AG04450 (cell line): ENCODE measurements at regions not wholly inside any gene's neighbourhood (a gene's known extent, or its start where the extent isn't known, plus 50 kb on each side); places are given as distances from the start of the nearest gene placed in this dataset.

Source experiments
- CTCF ChIA-PET: fragments of 300-600, 350-600 bp; formaldehyde crosslinking; extraction: SDS; loops from one replicate; lab custom pipeline; 2022; ENCODE audit warnings: antibody characterized with exemption, inconsistent platforms; lab: Charles Lee
- POLR2A ChIA-PET: fragments of 350-600 bp; formaldehyde crosslinking; extraction: SDS; loops from one replicate; lab custom pipeline; 2021; ENCODE audit warnings: antibody characterized with exemption, inconsistent platforms; lab: Yijun Ruan, JAX
- DNase-seq: peaks from one replicate; pipeline ENCODE4 v3.0.0-alpha.2; 2011; ENCODE audit warnings: low read depth, low spot score
- H3K27ac ChIP-seq: one replicate; pipeline ENCODE4 v1.5.1; 2012; ENCODE audit warnings: low read depth, low read length, control low read depth
- H3K27me3 ChIP-seq: one replicate; pipeline ENCODE4 v1.6.0; 2012; ENCODE audit warnings: low read length; ENCODE audit not compliant: control insufficient read depth, insufficient read depth
- H3K4me3 ChIP-seq: 2 replicates; pipeline ENCODE4 v1.5.1; 2011; ENCODE audit warnings: mild to moderate bottlenecking, low read depth, low read length, control low read depth
- H3K9me3 ChIP-seq: 2 replicates; pipeline ENCODE4 v1.5.1; 2012; ENCODE audit warnings: low read length; ENCODE audit not compliant: control insufficient read depth, insufficient read depth
- CTCF ChIP-seq: IDR thresholded peaks from 2 replicates; pipeline ENCODE4 v1.5.1; 2011; ENCODE audit warnings: low read depth, low read length, control low read depth, inconsistent platforms

GRCh38 chr2:75360945-75361344 lies 161.6 kb upstream of the TACR1 start:
- ChIA-PET CTCF (no interaction called here), POLR2A (no interaction called here)
- no peak for DNase-seq
- Histone ChIP-seq H3K9me3 (no peaks in the 10 kb centered on the region), H3K4me3 (no peak overlapping the region), H3K27ac (no peak overlapping the region), H3K27me3 (no peaks in the 10 kb centered on the region)
- no peak for TF ChIP-seq CTCF

GRCh38 chr2:75356865-75357264 lies 157.5 kb upstream of the TACR1 start:
- H3K9me3 ChIP-seq, result no peaks in the 10 kb centered on the region
- H3K4me3 ChIP-seq, result no peak overlapping the region
- no peak overlapping the region for H3K27ac ChIP-seq
- POLR2A ChIA-PET, result no interaction called here
- CTCF ChIA-PET, result no interaction called here
- DNase-seq, result no peak
- TF ChIP-seq CTCF, result no peak
- H3K27me3 ChIP-seq, result no peaks in the 10 kb centered on the region

GRCh38 chr2:75353131-75353530 lies 153.8 kb upstream of the TACR1 start:
- no peaks in the 10 kb centered on the region for H3K27me3 ChIP-seq
- TF ChIP-seq CTCF, result no peak
- no peaks in the 10 kb centered on the region for H3K9me3 ChIP-seq
- ChIA-PET POLR2A (no interaction called here), CTCF (no interaction called here)
- no peak overlapping the region for H3K4me3 ChIP-seq
- no peak for DNase-seq
- H3K27ac ChIP-seq, result no peak overlapping the region

- no peaks in the 10 kb centered on the region for H3K27me3 ChIP-seq
- no peak overlapping the region for H3K27ac ChIP-seq
- CTCF ChIA-PET, result no interaction called here
- TF ChIP-seq CTCF, result no peak
- no peak for DNase-seq
- POLR2A ChIA-PET, result no interaction called here
- H3K4me3 ChIP-seq, result no peak overlapping the region
- no peaks in the 10 kb centered on the region for H3K9me3 ChIP-seq
Observed at GRCh38 chr2:75348307-75348706, 149.0 kb upstream of the TACR1 start.

- no peak overlapping the region for H3K27ac ChIP-seq
- ChIA-PET CTCF (interaction anchor here (2.1 kb wide), 1 partner anchor 144 kb away, joined by 6 read pairs; the partner anchor contains the start of gene TACR1), POLR2A (no interaction called here)
- no peak for TF ChIP-seq CTCF
- DNase-seq, result no peak
- H3K27me3 ChIP-seq, result no peaks in the 10 kb centered on the region
- H3K9me3 ChIP-seq, result no peaks in the 10 kb centered on the region
- no peak overlapping the region for H3K4me3 ChIP-seq
Observed at GRCh38 chr2:75344146-75344545, 144.8 kb upstream of the TACR1 start.
